SU-DHL-6 (cell line): ENCODE measurements at regions not wholly inside any gene's neighbourhood (a gene's known extent, or its start where the extent isn't known, plus 50 kb on each side); places are given as distances from the start of the nearest gene placed in this dataset.

Experiments
- H2AFZ ChIP-seq: fragments of 200-600 bp; sonication (generic); 2 replicates; pipeline ENCODE4 v1.6.1; 2014; ENCODE audit warnings: low read depth, mild to moderate bottlenecking, moderate library complexity, mixed read lengths, antibody characterized with exemption, low read length; ENCODE audit not compliant: severe bottlenecking
- H3F3A ChIP-seq: fragments of 200-600 bp; shearing (Covaris generic); 2 replicates; pipeline ENCODE4 v1.6.0; 2016; ENCODE audit warnings: antibody characterized with exemption, mild to moderate bottlenecking; ENCODE audit not compliant: insufficient read depth
- H3K27ac ChIP-seq: fragments of 200-600 bp; sonication (generic); 2 replicates; pipeline ENCODE4 v1.5.1; 2016; ENCODE audit warnings: low read depth, mild to moderate bottlenecking, low read length, moderate library complexity, mixed read lengths
- H3K27me3 ChIP-seq: fragments of 200-600 bp; sonication (generic), shearing (Covaris generic); 2 replicates; pipeline ENCODE4 v1.6.0; 2014; ENCODE audit warnings: mild to moderate bottlenecking, low read length
- H3K36me3 ChIP-seq: fragments of 200-600 bp; sonication (generic); 2 replicates; pipeline ENCODE4 v1.6.1; 2014; ENCODE audit warnings: mild to moderate bottlenecking, low read length, mixed read lengths
- H3K4me2 ChIP-seq: fragments of 300-600, 200-600 bp; shearing (Covaris generic), sonication (generic); 2 replicates; pipeline ENCODE4 v1.6.0; 2014; ENCODE audit warnings: low read length, low read depth, mild to moderate bottlenecking; ENCODE audit not compliant: poor library complexity, severe bottlenecking
- H3K4me3 ChIP-seq: fragments of 200-600 bp; sonication (generic); 2 replicates; pipeline ENCODE4 v1.5.1; 2014; ENCODE audit warnings: antibody characterized with exemption, low read length, mild to moderate bottlenecking, mixed read lengths; ENCODE audit not compliant: insufficient read depth, poor library complexity, severe bottlenecking
- H3K79me2 ChIP-seq: fragments of 200-600 bp; sonication (generic); 2 replicates; pipeline ENCODE4 v1.6.1; 2014; ENCODE audit warnings: mild to moderate bottlenecking, low read length, moderate library complexity; ENCODE audit not compliant: insufficient read depth
- H3K9ac ChIP-seq: fragments of 200-600 bp; sonication (generic); 2 replicates; pipeline ENCODE4 v1.7.0; 2014; ENCODE audit warnings: mild to moderate bottlenecking, low read length
- H3K9me2 ChIP-seq: fragments of 200-600 bp; sonication (generic); replicated peaks from 2 replicates; pipeline ENCODE4 v1.6.1; 2014; ENCODE audit warnings: low read length; ENCODE audit not compliant: insufficient read depth
- H3K9me3 ChIP-seq: fragments of 200-600 bp; sonication (generic); 2 replicates; pipeline ENCODE4 v1.6.1; 2014; ENCODE audit warnings: low read length, mixed read lengths; ENCODE audit not compliant: insufficient read depth
- H4K20me1 ChIP-seq: fragments of 200-600 bp; sonication (generic); 2 replicates; pipeline ENCODE4 v1.6.1; 2014; ENCODE audit warnings: low read depth, mild to moderate bottlenecking, antibody characterized with exemption, low read length, moderate library complexity, mixed read lengths
- EZH2phosphoT487 ChIP-seq: fragments of 200-600 bp; sonication (generic), shearing (Covaris generic); conservative IDR thresholded peaks from 2 replicates; pipeline ENCODE4 v1.6.1; 2018; ENCODE audit warnings: mild to moderate bottlenecking, antibody characterized with exemption, low read length, moderate library complexity, mixed read lengths
- TF ChIP-seq, protein P1 (sequence below): fragments of 200-600 bp; sonication (generic); IDR thresholded peaks from one replicate; pipeline ENCODE4 v1.5.1; 2017; ENCODE audit warnings: antibody characterized with exemption, mild to moderate bottlenecking, low read length, moderate library complexity; ENCODE audit not compliant: insufficient read depth, poor library complexity, severe bottlenecking

GRCh38 chr2:792687-793086, 115.5 kb upstream of the TMEM18 start:
- Histone ChIP-seq H3K36me3 (no peaks in the 10 kb centered on the region), H3K4me3 (no peak overlapping the region), H4K20me1 (no peaks in the 10 kb centered on the region), H3F3A (no peaks in the 10 kb centered on the region), H3K4me2 (no peak overlapping the region), H3K9ac (no peak overlapping the region), H3K27me3 (no peaks in the 10 kb centered on the region), H3K79me2 (no peaks in the 10 kb centered on the region), H3K9me2 (no peaks in the 10 kb centered on the region), H3K27ac (no peak overlapping the region), H2AFZ (no peak overlapping the region), H3K9me3 (peaks cover 10% of the 10 kb centered on the region; the same call in 1 of the 2 replicates)
- no peak for TF ChIP-seq EZH2phosphoT487
- TF ChIP-seq, protein P1, sequence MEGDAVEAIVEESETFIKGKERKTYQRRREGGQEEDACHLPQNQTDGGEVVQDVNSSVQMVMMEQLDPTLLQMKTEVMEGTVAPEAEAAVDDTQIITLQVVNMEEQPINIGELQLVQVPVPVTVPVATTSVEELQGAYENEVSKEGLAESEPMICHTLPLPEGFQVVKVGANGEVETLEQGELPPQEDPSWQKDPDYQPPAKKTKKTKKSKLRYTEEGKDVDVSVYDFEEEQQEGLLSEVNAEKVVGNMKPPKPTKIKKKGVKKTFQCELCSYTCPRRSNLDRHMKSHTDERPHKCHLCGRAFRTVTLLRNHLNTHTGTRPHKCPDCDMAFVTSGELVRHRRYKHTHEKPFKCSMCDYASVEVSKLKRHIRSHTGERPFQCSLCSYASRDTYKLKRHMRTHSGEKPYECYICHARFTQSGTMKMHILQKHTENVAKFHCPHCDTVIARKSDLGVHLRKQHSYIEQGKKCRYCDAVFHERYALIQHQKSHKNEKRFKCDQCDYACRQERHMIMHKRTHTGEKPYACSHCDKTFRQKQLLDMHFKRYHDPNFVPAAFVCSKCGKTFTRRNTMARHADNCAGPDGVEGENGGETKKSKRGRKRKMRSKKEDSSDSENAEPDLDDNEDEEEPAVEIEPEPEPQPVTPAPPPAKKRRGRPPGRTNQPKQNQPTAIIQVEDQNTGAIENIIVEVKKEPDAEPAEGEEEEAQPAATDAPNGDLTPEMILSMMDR: no peak

- no peak for TF ChIP-seq EZH2phosphoT487
- TF ChIP-seq, protein P1: no peak
- H3K79me2 ChIP-seq: no peaks in the 10 kb centered on the region
- no peaks in the 10 kb centered on the region for H3K9me2 ChIP-seq
- no peak overlapping the region for H3K4me2 ChIP-seq
- no peaks in the 10 kb centered on the region for H3K36me3 ChIP-seq
- no peak overlapping the region for H2AFZ ChIP-seq
- H3K27ac ChIP-seq: no peak overlapping the region
- no peak overlapping the region for H3K4me3 ChIP-seq
- H3K27me3 ChIP-seq: no peaks in the 10 kb centered on the region
- H3K9me3 ChIP-seq: peaks cover 10% of the 10 kb centered on the region; the same call in 1 of the 2 replicates
- no peaks in the 10 kb centered on the region for H3F3A ChIP-seq
- no peak overlapping the region for H3K9ac ChIP-seq
- H4K20me1 ChIP-seq: no peaks in the 10 kb centered on the region
Measured at GRCh38 chr2:790634-791245, 113.5 kb upstream of the TMEM18 start.

GRCh38 chr2:790081-790480, 112.9 kb upstream of the TMEM18 start:
- H2AFZ ChIP-seq: no peak overlapping the region
- no peaks in the 10 kb centered on the region for H4K20me1 ChIP-seq
- no peak overlapping the region for H3K27ac ChIP-seq
- TF ChIP-seq, protein P1: no peak
- TF ChIP-seq EZH2phosphoT487: no peak
- no peak overlapping the region for H3K4me3 ChIP-seq
- H3K36me3 ChIP-seq: no peaks in the 10 kb centered on the region
- H3K9me2 ChIP-seq: no peaks in the 10 kb centered on the region
- H3K9ac ChIP-seq: no peak overlapping the region
- no peaks in the 10 kb centered on the region for H3K79me2 ChIP-seq
- no peak overlapping the region for H3K4me2 ChIP-seq
- peaks cover 10% of the 10 kb centered on the region; the same call in 1 of the 2 replicates for H3K9me3 ChIP-seq
- no peaks in the 10 kb centered on the region for H3K27me3 ChIP-seq
- H3F3A ChIP-seq: no peaks in the 10 kb centered on the region
